IPS-18a (cell line): ENCODE measurements at regions not wholly inside any gene's neighbourhood (a gene's known extent, or its start where the extent isn't known, plus 50 kb on each side); places are given as distances from the start of the nearest gene placed in this dataset.

Source experiments
- H3K27ac ChIP-seq: one replicate; pipeline ENCODE4 v1.5.1; 2013; ENCODE audit warnings: low read length
- H3K27me3 ChIP-seq: one replicate; pipeline ENCODE4 v1.6.1; 2013; ENCODE audit warnings: mild to moderate bottlenecking, low read length; ENCODE audit not compliant: control insufficient read depth, insufficient read depth
- H3K36me3 ChIP-seq: one replicate; pipeline ENCODE4 v1.6.1; 2013; ENCODE audit warnings: low read depth, low read length; ENCODE audit not compliant: control insufficient read depth
- H3K4me1 ChIP-seq: one replicate; pipeline ENCODE4 v1.6.1; 2013; ENCODE audit warnings: low read depth, low read length; ENCODE audit not compliant: control insufficient read depth
- H3K4me3 ChIP-seq: one replicate; pipeline ENCODE4 v1.5.1; 2013; ENCODE audit warnings: low read length
- H3K9ac ChIP-seq: one replicate; pipeline ENCODE4 v1.6.1; 2013; ENCODE audit warnings: mild to moderate bottlenecking, low read length, moderate library complexity
- H3K9me3 ChIP-seq: one replicate; pipeline ENCODE4 v1.6.1; 2013; ENCODE audit warnings: low read depth, low read length; ENCODE audit not compliant: control insufficient read depth

DNA sequence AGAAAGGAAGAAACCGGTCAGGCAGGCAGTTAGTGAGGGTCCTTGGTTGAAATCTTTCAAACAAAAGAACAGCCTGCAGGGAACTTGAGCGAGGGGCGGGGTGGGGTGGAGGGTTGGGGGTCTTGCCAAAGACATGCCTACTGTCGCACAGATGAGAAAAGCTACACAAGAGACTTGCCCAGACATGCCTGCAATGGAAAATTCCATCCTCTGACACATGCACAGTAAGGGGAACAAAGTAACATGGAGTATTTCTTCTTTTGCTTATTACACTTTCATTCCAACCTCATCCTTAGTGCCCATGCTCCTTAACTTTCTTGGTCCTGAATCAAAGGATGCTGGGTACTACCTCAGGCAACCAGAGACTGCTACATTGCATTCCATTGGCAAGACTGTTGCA, 1491.2 kb downstream of the STIM2 start:
- Histone ChIP-seq H3K27ac (no peak overlapping the region), H3K9me3 (peaks cover 4% of the 10 kb centered on the region), H3K4me1 (peaks cover 4% of the 10 kb centered on the region), H3K4me3 (no peak overlapping the region), H3K36me3 (no peaks in the 10 kb centered on the region), H3K27me3 (no peaks in the 10 kb centered on the region), H3K9ac (no peak overlapping the region)

DNA sequence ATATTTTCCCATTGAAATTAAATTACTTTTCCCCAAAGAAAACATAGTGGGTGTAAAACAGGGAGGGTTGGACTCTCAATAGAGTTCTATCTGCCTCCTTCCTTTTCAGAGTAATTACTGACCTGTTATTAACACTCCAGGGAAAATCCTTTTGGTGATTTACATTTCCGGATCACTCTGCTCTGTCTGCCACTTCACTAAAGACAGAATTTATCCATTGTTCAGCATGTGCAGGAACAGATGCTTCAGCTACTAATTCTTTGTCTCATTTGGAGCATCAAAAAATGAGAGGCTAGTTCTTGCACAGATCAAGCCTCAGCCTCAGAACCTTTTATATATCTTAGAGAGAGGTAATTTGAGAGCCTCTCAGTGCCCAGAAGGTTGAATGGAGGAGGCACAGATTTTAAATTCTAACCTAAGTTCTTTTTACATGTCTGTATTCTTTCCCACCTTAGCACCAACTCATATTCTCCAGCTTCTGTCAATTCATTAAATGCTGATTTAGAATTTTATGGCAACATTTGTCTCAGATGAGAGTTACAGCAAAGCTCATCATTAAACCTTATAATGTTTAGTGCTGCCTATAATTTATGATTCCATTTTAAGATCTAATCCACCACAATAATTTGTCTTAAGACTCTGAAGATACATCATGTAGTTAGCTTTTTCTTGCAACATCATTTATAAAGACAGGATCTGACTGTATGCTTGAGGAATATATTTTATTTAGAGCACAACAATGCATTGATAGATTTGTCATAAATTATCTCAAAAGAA, 1494.4 kb downstream of the STIM2 start:
- no peak overlapping the region for H3K27ac ChIP-seq
- no peak overlapping the region for H3K4me3 ChIP-seq
- no peaks in the 10 kb centered on the region for H3K27me3 ChIP-seq
- H3K9me3 ChIP-seq, result peaks cover 4% of the 10 kb centered on the region
- peaks cover 4% of the 10 kb centered on the region for H3K4me1 ChIP-seq
- H3K36me3 ChIP-seq, result no peaks in the 10 kb centered on the region
- no peak overlapping the region for H3K9ac ChIP-seq

DNA sequence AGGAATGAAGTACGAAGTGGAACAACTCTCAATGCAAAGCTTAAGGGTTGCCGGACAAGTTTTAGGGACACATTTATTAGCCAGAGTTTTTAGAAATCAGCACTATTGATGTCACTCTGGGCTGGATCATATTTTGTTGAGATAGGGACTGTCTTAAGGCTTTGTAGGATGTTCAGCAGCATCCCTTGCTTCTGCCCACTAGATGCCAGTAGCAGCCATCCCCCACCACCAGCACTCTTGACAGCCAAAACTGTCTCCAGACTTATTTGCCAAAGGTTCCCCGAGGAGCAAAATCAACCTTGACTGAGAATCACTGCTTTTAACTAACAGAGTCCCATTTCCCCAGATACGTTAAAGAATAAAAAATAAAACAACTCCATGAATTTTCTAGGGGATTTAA, 1497.3 kb downstream of the STIM2 start:
- peaks cover 4% of the 10 kb centered on the region for H3K4me1 ChIP-seq
- no peak overlapping the region for H3K27ac ChIP-seq
- no peak overlapping the region for H3K9ac ChIP-seq
- H3K36me3 ChIP-seq, result no peaks in the 10 kb centered on the region
- H3K27me3 ChIP-seq, result no peaks in the 10 kb centered on the region
- no peak overlapping the region for H3K4me3 ChIP-seq
- no peaks in the 10 kb centered on the region for H3K9me3 ChIP-seq

DNA sequence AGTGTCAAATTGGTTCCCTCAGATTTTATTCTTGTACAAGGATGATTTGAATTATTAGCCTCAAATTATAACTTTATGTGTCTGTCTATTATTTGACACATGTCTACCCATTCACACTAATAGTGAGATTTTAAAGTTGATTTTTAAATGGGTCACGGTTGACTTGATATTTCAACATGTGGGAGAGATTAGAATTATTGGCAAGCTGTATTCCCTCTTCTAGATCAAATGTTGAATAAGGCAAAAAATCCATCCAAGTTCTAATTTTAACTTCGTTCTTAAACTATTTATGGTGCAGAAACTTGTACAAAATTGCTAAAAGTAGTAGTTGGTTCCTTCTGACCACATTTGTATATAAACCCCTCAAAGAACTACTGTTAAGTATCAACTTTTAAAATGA, 1498.0 kb downstream of the STIM2 start:
- Histone ChIP-seq H3K9ac (no peak overlapping the region), H3K27ac (no peak overlapping the region), H3K9me3 (no peaks in the 10 kb centered on the region), H3K27me3 (no peaks in the 10 kb centered on the region), H3K4me1 (peaks cover 4% of the 10 kb centered on the region), H3K4me3 (no peak overlapping the region), H3K36me3 (no peaks in the 10 kb centered on the region)

DNA sequence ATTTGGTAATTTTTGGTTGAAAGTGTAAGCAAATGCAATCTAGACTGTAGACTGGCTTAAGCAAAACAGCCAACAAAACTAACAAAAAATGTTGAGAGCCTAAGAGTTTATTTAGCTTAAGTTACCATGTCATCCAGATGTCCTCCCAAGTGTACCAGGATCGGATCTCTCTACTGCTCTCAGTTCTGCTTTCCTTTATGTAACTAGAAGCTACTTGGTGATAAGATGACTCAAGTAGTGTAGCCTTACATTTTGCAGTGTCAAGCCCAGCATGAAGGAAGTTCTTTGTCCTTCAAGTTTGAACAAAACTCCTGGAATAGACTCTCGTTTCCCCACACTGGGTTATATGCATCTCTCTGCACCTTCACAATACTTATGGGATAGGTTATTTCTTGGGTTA, 1500.0 kb downstream of the STIM2 start:
- Histone ChIP-seq H3K4me3 (no peak overlapping the region), H3K9ac (no peak overlapping the region), H3K27me3 (no peaks in the 10 kb centered on the region), H3K9me3 (no peaks in the 10 kb centered on the region), H3K27ac (no peak overlapping the region), H3K4me1 (no peaks in the 10 kb centered on the region), H3K36me3 (no peaks in the 10 kb centered on the region)

DNA sequence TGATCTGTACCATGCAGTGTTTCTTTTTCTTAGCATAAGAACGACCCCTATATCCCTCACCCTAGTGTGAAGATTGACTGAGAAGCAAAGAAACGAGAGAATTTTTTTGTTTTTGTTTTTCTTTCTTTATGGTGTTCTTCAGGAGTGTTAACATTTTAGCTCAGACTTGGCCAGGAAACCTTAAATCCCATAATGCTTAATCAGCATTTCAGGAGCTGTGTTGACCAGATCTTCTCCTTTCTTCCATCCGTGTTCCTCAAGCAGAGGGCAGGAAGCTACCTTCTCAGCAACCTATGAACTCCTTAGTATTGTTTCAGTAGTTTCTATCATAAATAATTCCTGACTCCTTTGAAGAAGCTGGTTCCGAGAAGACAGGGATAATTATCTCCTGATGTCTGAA, 1501.5 kb downstream of the STIM2 start:
- Histone ChIP-seq H3K4me3 (no peak overlapping the region), H3K4me1 (no peaks in the 10 kb centered on the region), H3K27ac (no peak overlapping the region), H3K9ac (no peak overlapping the region), H3K9me3 (no peaks in the 10 kb centered on the region), H3K27me3 (no peaks in the 10 kb centered on the region), H3K36me3 (no peaks in the 10 kb centered on the region)

DNA sequence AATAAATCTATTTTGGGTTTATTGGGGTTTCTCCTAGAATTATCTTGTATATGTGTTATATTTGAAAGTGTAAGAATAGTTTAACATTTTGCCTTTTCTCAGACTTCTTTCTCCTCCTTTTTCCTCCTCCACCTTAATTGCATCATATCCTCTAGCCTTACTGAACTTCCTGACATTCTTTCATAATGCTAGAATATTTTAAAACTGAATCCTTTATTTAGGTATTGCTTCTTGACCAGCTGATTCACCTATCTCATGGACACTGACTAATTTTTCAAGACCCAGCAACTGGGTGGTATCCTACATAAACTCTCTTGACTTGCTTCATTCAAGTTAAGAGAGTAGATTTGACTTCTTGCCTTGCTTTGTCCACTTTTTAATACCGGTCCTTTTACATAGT, 1508.9 kb downstream of the STIM2 start:
- H3K9ac ChIP-seq, result no peak overlapping the region
- H3K27ac ChIP-seq, result no peak overlapping the region
- H3K9me3 ChIP-seq, result no peaks in the 10 kb centered on the region

DNA sequence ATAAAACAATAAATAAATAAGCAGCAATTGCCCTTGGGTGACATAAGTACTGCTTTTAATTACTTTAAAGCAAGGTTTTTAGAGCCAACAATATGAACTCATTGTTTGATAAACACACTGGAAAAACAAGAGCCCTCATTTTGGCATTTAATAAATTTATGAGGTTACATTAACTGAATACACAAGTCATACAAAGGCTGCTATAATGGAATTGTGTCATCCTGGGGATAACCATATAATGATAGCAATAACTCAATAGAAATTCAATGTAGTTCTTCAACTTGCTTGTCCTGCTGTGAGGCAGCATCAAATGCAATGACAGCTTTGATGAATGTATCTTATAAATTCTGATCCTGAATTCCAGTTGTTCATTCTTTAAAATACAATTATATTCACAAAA, 1512.5 kb downstream of the STIM2 start:
- Histone ChIP-seq H3K27ac (no peak overlapping the region), H3K4me3 (no peak overlapping the region), H3K36me3 (no peaks in the 10 kb centered on the region), H3K9ac (no peak overlapping the region), H3K9me3 (no peaks in the 10 kb centered on the region), H3K4me1 (no peaks in the 10 kb centered on the region), H3K27me3 (no peaks in the 10 kb centered on the region)

More for the DNA sequence above, 1508.9 kb downstream of the STIM2 start:
- H3K27me3 ChIP-seq, result no peaks in the 10 kb centered on the region
- no peaks in the 10 kb centered on the region for H3K36me3 ChIP-seq
- H3K4me1 ChIP-seq, result no peaks in the 10 kb centered on the region
- H3K4me3 ChIP-seq, result no peak overlapping the region

DNA sequence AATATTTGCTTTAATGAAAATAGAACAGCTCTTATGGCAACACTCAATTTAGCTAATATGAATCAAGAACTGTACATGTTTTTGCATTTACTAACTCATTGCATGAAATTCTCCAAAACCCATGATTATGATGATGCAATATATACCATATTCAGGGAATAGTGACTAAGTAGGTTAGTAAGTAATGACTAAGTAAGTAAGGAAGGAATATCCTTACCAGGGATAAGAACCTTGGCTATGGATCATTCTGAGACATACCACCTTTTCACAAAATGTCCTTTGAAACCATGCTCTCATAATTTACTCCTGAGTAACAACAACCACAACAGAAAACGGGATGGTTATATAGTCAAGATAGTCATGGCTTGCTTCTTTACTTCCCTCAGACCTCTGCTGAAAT, 1513.0 kb downstream of the STIM2 start:
- no peak overlapping the region for H3K27ac ChIP-seq
- H3K4me1 ChIP-seq, result no peaks in the 10 kb centered on the region
- H3K9ac ChIP-seq, result no peak overlapping the region
- H3K4me3 ChIP-seq, result no peak overlapping the region
- no peaks in the 10 kb centered on the region for H3K9me3 ChIP-seq
- no peaks in the 10 kb centered on the region for H3K36me3 ChIP-seq
- no peaks in the 10 kb centered on the region for H3K27me3 ChIP-seq

DNA sequence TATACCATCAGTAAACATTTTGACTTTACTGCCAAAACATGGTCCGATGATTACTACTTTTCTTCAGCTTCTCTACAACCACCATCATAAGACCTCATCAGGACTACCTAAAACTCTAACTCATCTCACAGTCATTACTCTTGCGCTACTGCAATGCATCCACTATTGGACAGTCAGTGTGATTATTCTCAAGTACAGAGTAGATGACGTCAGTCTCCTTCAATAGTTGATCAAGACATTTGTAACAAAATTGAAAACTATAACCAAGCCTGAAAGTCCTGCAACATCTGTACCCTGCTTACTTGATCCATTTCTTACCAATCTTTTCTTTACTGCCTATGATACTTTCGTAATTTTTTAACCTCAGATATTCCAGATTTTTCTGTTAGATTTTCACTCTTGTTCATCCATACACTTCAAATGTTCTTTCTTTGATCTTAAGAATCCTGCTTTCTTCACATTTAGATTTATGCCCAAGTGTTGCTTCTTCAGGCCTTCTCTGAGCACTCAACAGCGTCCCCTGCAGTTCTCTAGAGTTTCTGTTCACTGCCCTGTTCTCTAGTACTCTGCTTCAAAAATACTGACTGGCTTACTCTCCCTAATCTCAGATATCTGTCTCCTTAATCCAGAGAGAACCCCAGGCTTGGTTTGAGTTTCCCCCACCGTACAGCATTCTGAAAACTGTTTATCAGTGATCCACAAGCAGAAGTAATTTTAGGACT, 1517.6 kb downstream of the STIM2 start:
- Histone ChIP-seq H3K4me3 (no peak overlapping the region), H3K27me3 (no peaks in the 10 kb centered on the region), H3K36me3 (no peaks in the 10 kb centered on the region), H3K27ac (no peak overlapping the region), H3K4me1 (no peaks in the 10 kb centered on the region), H3K9me3 (no peaks in the 10 kb centered on the region), H3K9ac (no peak overlapping the region)

DNA sequence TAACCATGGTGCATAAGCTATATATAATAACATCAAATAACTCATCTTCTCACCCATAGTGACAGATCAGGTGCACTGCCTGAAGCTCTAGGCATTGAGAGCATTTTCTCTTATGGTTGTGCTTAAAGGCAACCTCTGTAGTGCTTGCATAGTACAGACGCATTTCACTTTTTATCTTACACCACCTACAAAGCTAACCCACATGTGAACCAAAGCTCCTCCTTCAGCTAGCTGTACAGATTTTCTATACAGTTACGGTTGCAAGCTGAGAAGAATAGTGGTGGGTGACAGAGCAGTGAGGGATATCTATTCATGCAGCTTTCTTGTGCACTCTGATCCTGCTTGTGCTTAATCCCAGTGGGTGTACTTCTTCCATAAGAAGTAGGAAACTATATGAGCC, 1525.2 kb downstream of the STIM2 start:
- Histone ChIP-seq H3K9ac (no peak overlapping the region), H3K27me3 (no peaks in the 10 kb centered on the region), H3K36me3 (no peaks in the 10 kb centered on the region), H3K4me3 (no peak overlapping the region), H3K9me3 (no peaks in the 10 kb centered on the region), H3K27ac (no peak overlapping the region), H3K4me1 (no peaks in the 10 kb centered on the region)

DNA sequence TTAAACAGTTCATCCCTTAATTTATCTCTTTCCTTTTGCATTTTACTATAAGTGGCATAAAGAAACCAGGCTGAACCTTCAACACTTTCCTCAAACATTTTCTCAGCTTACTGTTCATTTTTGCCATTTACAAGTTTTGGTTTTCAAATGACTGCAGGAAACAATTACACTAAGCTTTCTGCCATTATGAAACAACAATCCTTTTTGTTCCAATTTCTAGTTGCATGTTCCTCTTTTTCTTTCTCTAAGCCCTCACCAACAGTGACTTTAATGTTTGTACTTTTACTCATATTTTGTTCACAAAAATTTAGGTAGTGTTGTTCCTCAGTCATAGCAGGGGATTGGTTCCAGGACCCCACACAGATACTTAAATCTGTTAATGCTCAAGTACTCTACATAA, 1526.1 kb downstream of the STIM2 start:
- no peak overlapping the region for H3K9ac ChIP-seq

More for the DNA sequence above, 1526.1 kb downstream of the STIM2 start:
- Histone ChIP-seq H3K4me1 (no peaks in the 10 kb centered on the region), H3K27me3 (no peaks in the 10 kb centered on the region), H3K36me3 (no peaks in the 10 kb centered on the region), H3K27ac (no peak overlapping the region), H3K9me3 (no peaks in the 10 kb centered on the region), H3K4me3 (no peak overlapping the region)
